GM18909 (cell line): ENCODE measurements at regions not wholly inside any gene's neighbourhood (a gene's known extent, or its start where the extent isn't known, plus 50 kb on each side); places are given as distances from the start of the nearest gene placed in this dataset.

Experiments used
- ATAC-seq: cut with Tn5 transposase; IDR thresholded peaks from one replicate; pipeline ENCODE4 v1.9.1; 2021; ENCODE audit warnings: mild to moderate bottlenecking; ENCODE audit not compliant: unreplicated experiment, poor library complexity

DNA sequence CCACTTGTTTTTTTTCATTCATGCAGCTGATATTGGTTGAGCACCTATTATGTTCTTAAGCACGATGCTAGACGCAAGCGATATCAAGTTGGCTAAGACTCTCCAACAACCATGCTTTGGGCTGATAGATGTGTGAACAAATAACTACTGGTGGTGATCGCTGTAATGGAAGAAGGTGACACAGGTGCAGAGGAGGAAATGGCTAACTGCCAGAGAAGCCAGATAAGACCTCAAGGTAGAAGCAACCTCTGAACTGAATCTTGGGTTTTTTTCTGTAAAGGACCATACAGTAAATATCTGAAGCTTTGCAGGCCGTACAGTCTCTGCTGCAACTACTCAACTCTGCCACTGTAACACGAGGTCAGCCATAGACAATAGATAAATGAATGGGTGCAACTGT, 97.9 kb downstream of the C17orf67 start:
- no peak for ATAC-seq

DNA sequence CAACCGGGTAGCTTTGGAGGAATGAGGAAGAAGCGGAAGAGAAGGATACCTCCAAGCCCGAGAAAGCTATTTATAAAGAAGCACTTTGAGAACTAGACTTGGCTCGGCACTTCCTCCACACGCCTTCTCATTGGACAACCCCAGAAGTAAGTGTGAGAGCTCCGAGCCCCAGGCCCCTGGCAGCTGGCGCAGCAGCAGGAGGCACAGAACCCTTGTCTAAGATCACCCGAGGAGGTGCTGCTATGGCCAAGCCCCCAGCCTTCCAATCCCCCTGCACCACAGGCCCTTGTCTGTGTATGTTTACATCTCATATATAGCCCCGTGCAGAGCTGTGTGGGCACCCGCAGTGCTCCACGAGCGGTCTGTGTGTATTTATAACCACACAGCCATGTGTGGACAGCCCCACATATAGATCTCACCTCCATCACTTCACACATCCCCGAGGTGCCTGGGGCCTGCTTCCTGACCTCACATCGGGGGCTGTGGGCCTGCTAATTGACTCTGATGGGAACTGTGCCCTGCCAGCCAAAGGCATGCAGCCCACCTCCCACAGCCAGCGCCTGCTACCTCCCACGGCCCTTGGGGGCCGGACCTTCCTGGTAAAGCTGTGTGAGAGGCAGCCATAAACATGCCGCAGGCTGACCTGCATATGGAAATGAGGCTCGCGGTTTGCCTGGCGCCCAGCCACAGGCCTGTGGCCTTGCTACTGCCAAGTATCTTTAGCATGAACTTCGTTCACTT, 96.1 kb downstream of the C17orf67 start:
- no peak for ATAC-seq

DNA sequence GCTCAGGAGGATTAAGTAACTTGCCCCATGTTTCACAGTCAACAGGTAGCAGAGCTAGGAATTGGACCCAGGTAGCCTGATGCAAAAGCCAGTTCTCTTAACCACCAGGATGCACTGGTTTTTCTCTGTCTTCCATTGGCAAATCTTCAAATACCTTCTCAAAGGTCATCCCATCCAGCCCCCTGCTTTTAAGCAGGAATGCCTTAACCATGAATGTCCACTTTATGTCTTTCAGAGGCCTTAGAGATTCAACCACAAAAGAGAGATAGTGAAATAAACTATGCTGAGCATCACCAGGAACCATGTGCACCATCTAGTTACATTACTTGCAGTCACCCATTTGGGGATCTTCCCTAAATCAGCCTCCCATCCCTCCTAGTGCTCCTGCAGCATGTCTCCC, 94.3 kb downstream of the C17orf67 start:
- no peak for ATAC-seq

DNA sequence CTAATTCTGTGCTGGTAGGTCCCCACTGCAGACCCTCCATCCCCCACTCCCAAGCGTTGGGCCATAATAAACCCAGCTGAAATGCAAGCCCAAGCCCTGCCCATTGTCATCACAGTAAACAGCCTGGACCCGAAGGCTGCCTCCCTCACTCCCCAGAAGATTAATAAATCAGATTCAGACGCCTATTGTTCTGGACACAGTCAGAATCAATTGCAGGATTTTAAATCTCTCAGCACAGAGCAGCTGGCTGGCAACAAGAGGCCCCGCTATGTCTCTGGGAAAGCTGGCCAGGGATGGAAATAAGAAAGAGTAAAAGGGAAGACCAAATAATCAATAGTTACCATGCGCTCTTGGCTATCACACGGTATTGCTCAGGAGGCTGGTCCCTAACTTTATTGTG, 93.9 kb downstream of the C17orf67 start:
- no peak for ATAC-seq

DNA sequence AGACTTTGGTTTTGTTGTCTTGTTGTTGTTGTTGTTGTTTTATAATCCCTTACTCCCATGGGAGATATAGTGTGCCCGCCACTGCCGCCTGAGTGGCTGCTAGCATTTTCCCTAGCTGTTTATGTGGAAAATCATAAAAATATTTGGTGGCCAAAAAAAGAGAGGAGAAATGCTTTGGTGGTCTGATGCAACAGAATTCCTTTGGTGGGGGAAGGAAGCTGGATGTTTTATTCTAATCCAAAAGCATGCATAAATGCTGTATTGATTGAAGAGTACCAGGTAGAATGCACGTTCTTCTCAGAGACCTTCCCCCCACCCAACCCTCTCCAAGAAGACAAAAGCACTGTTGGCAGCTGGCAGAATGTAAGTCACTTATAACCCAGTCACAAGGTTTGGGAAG, 93.2 kb downstream of the C17orf67 start:
- ATAC-seq, result no peak
